H1 (cell line): ENCODE measurements at regions not wholly inside any gene's neighbourhood (a gene's known extent, or its start where the extent isn't known, plus 50 kb on each side); places are given as distances from the start of the nearest gene placed in this dataset.

ENCODE experiments used
- CTCF ChIA-PET: fragments of 300-600 bp; sonication (Branson Sonifier 250); formaldehyde crosslinking; loops from one replicate; lab custom pipeline; 2021; ENCODE audit not compliant: partially characterized antibody; lab: Charles Lee
- POLR2A ChIA-PET: fragments of 300-600 bp; sonication (Branson Sonifier 250); formaldehyde crosslinking; loops from one replicate; lab custom pipeline; 2021; ENCODE audit warnings: inconsistent platforms; ENCODE audit not compliant: partially characterized antibody; lab: Charles Lee
- DNase-seq, 2 experiments: peaks; one replicate each; pipeline versions ENCODE4 v3.0.0 to v3.0.0-alpha.2; 2010 to 2022; ENCODE audit warnings: low spot score in 2 of 2, low read depth in 1 of 2, mixed read lengths in 1 of 2
- FAIRE-seq: peaks from 2 replicates; lab custom pipeline; 2011; peaks lifted over from hg19 to GRCh38; lab: Jason Lieb, UNC
- H2AFZ ChIP-seq: 2 replicates; pipeline ENCODE4 v1.8.1; 2012; ENCODE audit warnings: low read length, inconsistent platforms
- H2AK5ac ChIP-seq: 2 replicates; pipeline ENCODE4 v1.6.1; 2013; ENCODE audit warnings: low read depth, low read length
- H2BK120ac ChIP-seq: replicated peaks from 2 replicates; pipeline ENCODE3; 2013; ENCODE audit warnings: low read depth, low read length, inconsistent platforms
- H2BK12ac ChIP-seq: 2 replicates; pipeline ENCODE4 v1.6.1; 2013; ENCODE audit warnings: low read depth, low read length
- H2BK15ac ChIP-seq: 2 replicates; pipeline ENCODE4 v1.6.1; 2013; ENCODE audit warnings: low read length
- H2BK20ac ChIP-seq: 2 replicates; pipeline ENCODE4 v1.6.1; 2013; ENCODE audit warnings: low read length
- H2BK5ac ChIP-seq: 2 replicates; pipeline ENCODE4 v1.6.1; 2013; ENCODE audit warnings: low read depth, low read length
- H3K14ac ChIP-seq: 2 replicates; pipeline ENCODE4 v1.6.1; 2013; ENCODE audit warnings: inconsistent platforms; ENCODE audit not compliant: insufficient read length
- H3K18ac ChIP-seq: 2 replicates; pipeline ENCODE4 v1.6.1; 2013; ENCODE audit warnings: low read length; ENCODE audit errors: extremely low read depth
- H3K23ac ChIP-seq: 2 replicates; pipeline ENCODE4 v1.6.1; 2013; ENCODE audit warnings: inconsistent platforms; ENCODE audit not compliant: insufficient read length
- H3K23me2 ChIP-seq: 2 replicates; pipeline ENCODE4 v1.6.1; 2013; ENCODE audit warnings: low read depth, low read length
- H3K27ac ChIP-seq: 2 replicates; pipeline ENCODE4 v1.6.1; 2011; ENCODE audit warnings: low read depth, low read length, inconsistent platforms
- H3K27me3 ChIP-seq, 4 experiments: replicated peaks in 1 of 4; 1 replicate in 1 of 4; 2 replicates in 3 of 4; pipeline versions ENCODE4 v1.6.1 to v1.8.1; 2011 to 2013; ENCODE audit warnings: low read length in 3 of 4, mild to moderate bottlenecking in 3 of 4, inconsistent platforms in 2 of 4, mixed read lengths in 2 of 4, moderate library complexity in 1 of 4; ENCODE audit not compliant: control insufficient read depth in 3 of 4, insufficient read depth in 3 of 4; ENCODE audit errors: extremely low read depth in 1 of 4
- H3K36me3 ChIP-seq, 4 experiments: 2 replicates each; pipeline versions ENCODE4 v1.6.1 to v1.8.1; 2011 to 2013; ENCODE audit warnings: mild to moderate bottlenecking in 4 of 4, low read length in 3 of 4, moderate library complexity in 2 of 4, control low read depth in 1 of 4, inconsistent platforms in 1 of 4; ENCODE audit not compliant: insufficient read depth in 4 of 4, control insufficient read depth in 2 of 4
- H3K4ac ChIP-seq: replicated peaks from 2 replicates; pipeline ENCODE3; 2013; ENCODE audit warnings: low read length, low read depth, mixed read lengths, inconsistent platforms; ENCODE audit not compliant: insufficient read length
- H3K4me1 ChIP-seq, 4 experiments: replicated peaks in 1 of 4; 1 replicate in 1 of 4; 2 replicates in 3 of 4; pipeline versions ENCODE4 v1.6.1 to v1.8.1; 2011 to 2013; ENCODE audit warnings: low read length in 3 of 4, inconsistent platforms in 2 of 4, mixed read lengths in 1 of 4; ENCODE audit not compliant: insufficient read depth in 4 of 4, control insufficient read depth in 3 of 4
- H3K4me2 ChIP-seq, 2 experiments: 2 replicates each; pipeline versions ENCODE4 v1.6.1 to v1.8.1; 2011 to 2013; ENCODE audit warnings: low read depth in 2 of 2, low read length in 2 of 2, control low read depth in 1 of 2, inconsistent platforms in 1 of 2, mild to moderate bottlenecking in 1 of 2; ENCODE audit not compliant: insufficient read depth in 1 of 2
- H3K4me3 ChIP-seq, 4 experiments: fragments of 200-600, 300-600 bp in 1 of 4; sonication (generic), shearing (Covaris generic), sonication (Bioruptor Twin) in 1 of 4; 2 replicates each; pipeline versions ENCODE4 v1.5.1 to v1.8.1; 2011 to 2016; ENCODE audit warnings: low read length in 4 of 4, low read depth in 3 of 4, control low read depth in 2 of 4, inconsistent platforms in 2 of 4, mild to moderate bottlenecking in 2 of 4, mixed read lengths in 1 of 4, moderate library complexity in 1 of 4; ENCODE audit not compliant: insufficient read depth in 2 of 4; ENCODE audit errors: extremely low read depth in 1 of 4
- H3K56ac ChIP-seq: replicated peaks from 2 replicates; pipeline ENCODE3; 2013; ENCODE audit warnings: low read depth, mild to moderate bottlenecking, mixed read lengths, low read length, inconsistent platforms; ENCODE audit not compliant: insufficient read length
- H3K79me1 ChIP-seq: 2 replicates; pipeline ENCODE4 v1.6.1; 2013; ENCODE audit warnings: low read depth, low read length, control low read depth
- H3K79me2 ChIP-seq, 2 experiments: 2 replicates each; pipeline versions ENCODE4 v1.6.1 to v1.8.1; 2012 to 2013; ENCODE audit warnings: low read length in 2 of 2, mild to moderate bottlenecking in 2 of 2, inconsistent platforms in 1 of 2; ENCODE audit not compliant: insufficient read depth in 2 of 2, control insufficient read depth in 1 of 2
- H3K9ac ChIP-seq, 4 experiments: replicated peaks in 1 of 4; 1 replicate in 1 of 4; 2 replicates in 3 of 4; pipeline versions ENCODE4 v1.6.1 to v1.8.1; 2011 to 2013; ENCODE audit warnings: low read depth in 3 of 4, low read length in 3 of 4, control low read depth in 2 of 4, mild to moderate bottlenecking in 2 of 4, moderate library complexity in 2 of 4, inconsistent platforms in 1 of 4; ENCODE audit errors: extremely low read depth in 1 of 4
- H3K9me3 ChIP-seq, 2 experiments: 2 replicates each; pipeline versions ENCODE4 v1.6.1 to v1.8.1; 2012 to 2013; ENCODE audit warnings: mild to moderate bottlenecking in 2 of 2, moderate library complexity in 2 of 2, control low read depth in 1 of 2, inconsistent platforms in 1 of 2, low read depth in 1 of 2, low read length in 1 of 2, mixed read lengths in 1 of 2; ENCODE audit not compliant: insufficient read depth in 2 of 2
- H4K20me1 ChIP-seq, 2 experiments: replicated peaks in 1 of 2; 2 replicates each; pipeline versions ENCODE3 to v1.8.1; 2011 to 2013; ENCODE audit warnings: inconsistent platforms in 2 of 2, low read length in 2 of 2, mild to moderate bottlenecking in 1 of 2; ENCODE audit not compliant: insufficient read depth in 2 of 2, control insufficient read depth in 1 of 2
- H4K5ac ChIP-seq: 2 replicates; pipeline ENCODE4 v1.6.1; 2013; ENCODE audit warnings: low read length, low read depth, mixed read lengths, inconsistent platforms; ENCODE audit not compliant: insufficient read length
- H4K8ac ChIP-seq: 2 replicates; pipeline ENCODE4 v1.8.0; 2013; ENCODE audit warnings: mild to moderate bottlenecking, moderate library complexity, low read length, inconsistent platforms; ENCODE audit not compliant: insufficient read depth; ENCODE audit errors: extremely low read depth
- H4K91ac ChIP-seq: replicated peaks from 2 replicates; pipeline ENCODE3; 2013; ENCODE audit warnings: low read length, mixed read lengths, inconsistent platforms; ENCODE audit not compliant: insufficient read length
- BACH1 ChIP-seq: IDR thresholded peaks from 2 replicates; pipeline ENCODE4 v1.6.1; 2012; ENCODE audit warnings: low read length, improper control_type of control experiment
- BCL11A ChIP-seq, 2 experiments: IDR thresholded peaks; one replicate each; pipeline ENCODE4 v1.6.1; 2011; ENCODE audit warnings: low read depth in 2 of 2, low read length in 2 of 2, mild to moderate bottlenecking in 2 of 2
- BRCA1 ChIP-seq: IDR thresholded peaks from 2 replicates; pipeline ENCODE4 v1.6.1; 2012; ENCODE audit warnings: low read depth, low read length, improper control_type of control experiment
- CREB1 ChIP-seq: IDR thresholded peaks from 2 replicates; pipeline ENCODE4 v1.6.1; 2012; ENCODE audit warnings: inconsistent platforms
- CTBP2 ChIP-seq: IDR thresholded peaks from 2 replicates; pipeline ENCODE4 v1.7.0; 2011; ENCODE audit warnings: borderline replicate concordance, mild to moderate bottlenecking, moderate library complexity, mixed read lengths, low read length; ENCODE audit not compliant: insufficient read depth, insufficient read length
- EZH2 ChIP-seq: fragments of 200-600 bp; sonication (generic); IDR thresholded peaks from 2 replicates; pipeline ENCODE4 v1.7.1; 2012; ENCODE audit warnings: low read depth, mild to moderate bottlenecking, moderate library complexity, low read length, inconsistent platforms; ENCODE audit not compliant: severe bottlenecking
- FOSL1 ChIP-seq: IDR thresholded peaks from 2 replicates; pipeline ENCODE4 v1.6.1; 2011; ENCODE audit warnings: mild to moderate bottlenecking, low read depth, low read length, moderate library complexity; ENCODE audit not compliant: insufficient read depth
- GTF2F1 ChIP-seq: IDR thresholded peaks from 2 replicates; pipeline ENCODE4 v1.6.1; 2012; ENCODE audit warnings: low read depth, low read length, improper control_type of control experiment, borderline replicate concordance
- HDAC2 ChIP-seq, 2 experiments: fragments of 300-600 bp in 1 of 2; sonication (generic) in 1 of 2; IDR thresholded peaks; 2 replicates each; pipeline ENCODE4 v1.6.1; 2011 to 2012; ENCODE audit warnings: low read depth in 2 of 2, low read length in 2 of 2, mild to moderate bottlenecking in 2 of 2, moderate library complexity in 2 of 2, borderline replicate concordance in 1 of 2, inconsistent platforms in 1 of 2
- MAFK ChIP-seq: IDR thresholded peaks from 2 replicates; pipeline ENCODE4 v1.6.1; 2012; ENCODE audit warnings: low read depth, mild to moderate bottlenecking, improper control_type of control experiment, low read length
- POU5F1 ChIP-seq: IDR thresholded peaks from 2 replicates; pipeline ENCODE4 v1.6.1; 2011; ENCODE audit warnings: low read depth, mild to moderate bottlenecking, low read length, moderate library complexity
- TBP ChIP-seq: IDR thresholded peaks from 2 replicates; pipeline ENCODE4 v1.6.1; 2011; ENCODE audit warnings: low read depth, low read length, improper control_type of control experiment
- WGBS, 2 experiments: shearing (Covaris generic) in 1 of 2; methylation state at CpG; one replicate each; pipeline versions ENCODE4 v1.1.6 to v1.1.7; 2013 to 2015; ENCODE audit warnings: low lambda C conversion rate in 2 of 2, mixed read lengths in 2 of 2, inconsistent platforms in 1 of 2, low coverage in 1 of 2, missing lambda C conversion rate in 1 of 2; ENCODE audit not compliant: insufficient replicate concordance in 2 of 2, insufficient coverage in 1 of 2, insufficient read length in 1 of 2; ENCODE audit errors: extremely low coverage in 1 of 2, missing lambda C conversion rate in 1 of 2; 5-methylcytosine and 5-hydroxymethylcytosine counted together

DNA sequence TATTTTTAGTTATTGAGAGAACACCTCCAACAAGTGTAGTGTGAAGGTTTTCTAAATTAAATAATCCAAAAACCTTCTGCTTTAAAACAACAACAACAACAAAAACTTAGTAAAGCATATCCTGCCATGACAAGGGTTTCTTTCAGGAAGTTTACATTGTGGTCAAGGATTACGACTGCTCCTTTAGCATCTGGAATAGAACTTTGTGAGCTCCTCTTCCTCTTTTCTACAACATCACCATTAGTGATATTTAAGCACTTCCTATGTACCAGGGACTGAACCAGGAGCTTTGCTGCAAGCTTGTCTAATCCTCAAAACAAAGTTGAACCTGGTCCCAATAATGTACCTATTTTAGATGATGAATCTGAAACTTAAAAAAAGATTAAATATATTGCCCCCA, 315.4 kb upstream of the KITLG start:
- Histone ChIP-seq H3K79me1 (no peaks in the 10 kb centered on the region), H3K23ac (no peak overlapping the region), H3K9me3 (no peaks in the 10 kb centered on the region), H4K8ac (no peak overlapping the region), H2AFZ (no peak overlapping the region), H2BK15ac (no peak overlapping the region), H3K18ac (no peak overlapping the region), H3K14ac (no peak overlapping the region), H4K20me1 (no peaks in the 10 kb centered on the region), H3K27ac (no peak overlapping the region), H2BK12ac (no peak overlapping the region), H2BK5ac (no peak overlapping the region), H3K4ac (no peak overlapping the region), H3K79me2 (no peaks in the 10 kb centered on the region), H3K4me1 (no peaks in the 10 kb centered on the region), H3K9ac (no peak overlapping the region), H3K27me3 (peaks cover 0 to 1% (median 0%) of the 10 kb centered on the region in 4 experiments; a peak in 1 of 7 replicates), H3K56ac (no peak overlapping the region), H2BK20ac (no peak overlapping the region), H2AK5ac (no peak overlapping the region), H3K4me2 (no peak overlapping the region), H3K36me3 (no peaks in the 10 kb centered on the region), H3K23me2 (peaks cover 2% of the 10 kb centered on the region; the same call in 1 of the 2 replicates), H4K5ac (no peak overlapping the region), H3K4me3 (no peak overlapping the region), H4K91ac (no peak overlapping the region), H2BK120ac (no peak overlapping the region)
- FAIRE-seq (peak; percentile 24), DNase-seq (no peak)
- ChIA-PET CTCF (interaction anchor here (2.9 kb wide), 1 partner anchor 98 kb away, joined by 8 read pairs; no protein-coding TSS in a partner anchor), POLR2A (no interaction called here)
- WGBS, 2 experiments: 86% methylated on average over 1 of the region's 1 CpG; no CpG with 5 or more reads in 1 of the 2 experiments
- TF ChIP-seq TBP (no peak), POU5F1 (no peak), CREB1 (no peak), EZH2 (no peak), GTF2F1 (no peak), BCL11A (IDR thresholded peaks at IDR 0.05; ENCODE audit: low read depth in 2 of 2, low read length in 2 of 2) (no peak), MAFK (no peak), BRCA1 (no peak), HDAC2 (IDR thresholded peaks at IDR 0.05; ENCODE audit: borderline replicate concordance in 1 of 2, low read depth in 2 of 2, low read length in 2 of 2) (no peak), BACH1 (no peak), CTBP2 (no peak), FOSL1 (no peak)
